ENCODE measurements at regions not wholly inside any gene's neighbourhood (a gene's known extent, or its start where the extent isn't known, plus 50 kb on each side); places are given as distances from the start of the nearest gene placed in this dataset.

GRCh38 chr14:29150659-29151058 is 384.1 kb downstream of the FOXG1 start:
- no peaks in the 10 kb centered on the region for H3K4me1 Mint-ChIP-seq (ENCODE audit: low read depth)

GRCh38 chr14:29156096-29156495 is 389.5 kb downstream of the FOXG1 start:
- Mint-ChIP-seq H3K27ac (no peak overlapping the region), H3K4me3 (no peak overlapping the region), H3K36me3 (ENCODE audit: low read depth) (no peaks in the 10 kb centered on the region), H3K27me3 (ENCODE audit: low read depth) (no peaks in the 10 kb centered on the region), H3K4me1 (ENCODE audit: low read depth) (no peaks in the 10 kb centered on the region), H3K9me3 (peaks cover 26% of the 10 kb centered on the region)

More at GRCh38 chr14:29150659-29151058, 384.1 kb downstream of the FOXG1 start:
- peaks cover 46% of the 10 kb centered on the region for H3K9me3 Mint-ChIP-seq
- H3K27me3 Mint-ChIP-seq (ENCODE audit: low read depth) = no peaks in the 10 kb centered on the region
- no peaks in the 10 kb centered on the region for H3K36me3 Mint-ChIP-seq (ENCODE audit: low read depth)
- no peak overlapping the region for H3K27ac Mint-ChIP-seq
- no peak overlapping the region for H3K4me3 Mint-ChIP-seq

- H3K36me3 Mint-ChIP-seq (ENCODE audit: low read depth) = no peaks in the 10 kb centered on the region
- H3K4me1 Mint-ChIP-seq (ENCODE audit: low read depth) = no peaks in the 10 kb centered on the region
- H3K27ac Mint-ChIP-seq = no peak overlapping the region
- no peak overlapping the region for H3K4me3 Mint-ChIP-seq
- peaks cover 9% of the 10 kb centered on the region for H3K9me3 Mint-ChIP-seq
- no peaks in the 10 kb centered on the region for H3K27me3 Mint-ChIP-seq (ENCODE audit: low read depth)
These were observed 395.0 kb downstream of the FOXG1 start for GRCh38 chr14:29161593-29161992.

- H3K4me3 Mint-ChIP-seq = no peak overlapping the region
- H3K36me3 Mint-ChIP-seq (ENCODE audit: low read depth) = no peaks in the 10 kb centered on the region
- H3K27ac Mint-ChIP-seq = no peak overlapping the region
- no peaks in the 10 kb centered on the region for H3K4me1 Mint-ChIP-seq (ENCODE audit: low read depth)
- no peaks in the 10 kb centered on the region for H3K27me3 Mint-ChIP-seq (ENCODE audit: low read depth)
- peaks cover 12% of the 10 kb centered on the region for H3K9me3 Mint-ChIP-seq
These were observed 396.5 kb downstream of the FOXG1 start for GRCh38 chr14:29163109-29163508.

GRCh38 chr14:29165431-29165830 is 398.8 kb downstream of the FOXG1 start:
- H3K4me3 Mint-ChIP-seq = no peak overlapping the region
- no peaks in the 10 kb centered on the region for H3K4me1 Mint-ChIP-seq (ENCODE audit: low read depth)
- H3K36me3 Mint-ChIP-seq (ENCODE audit: low read depth) = no peaks in the 10 kb centered on the region
- peaks cover 12% of the 10 kb centered on the region for H3K9me3 Mint-ChIP-seq
- no peak overlapping the region for H3K27ac Mint-ChIP-seq
- H3K27me3 Mint-ChIP-seq (ENCODE audit: low read depth) = no peaks in the 10 kb centered on the region

- Mint-ChIP-seq H3K9me3 (peaks cover 15% of the 10 kb centered on the region), H3K27ac (no peak overlapping the region), H3K36me3 (ENCODE audit: low read depth) (no peaks in the 10 kb centered on the region), H3K4me1 (ENCODE audit: low read depth) (no peaks in the 10 kb centered on the region), H3K4me3 (no peak overlapping the region), H3K27me3 (ENCODE audit: low read depth) (no peaks in the 10 kb centered on the region)
These were observed 399.9 kb downstream of the FOXG1 start for GRCh38 chr14:29166507-29166906.

- Mint-ChIP-seq H3K4me3 (no peak overlapping the region), H3K36me3 (ENCODE audit: low read depth) (no peaks in the 10 kb centered on the region), H3K9me3 (peaks cover 25% of the 10 kb centered on the region), H3K27ac (no peak overlapping the region), H3K4me1 (ENCODE audit: low read depth) (no peaks in the 10 kb centered on the region), H3K27me3 (ENCODE audit: low read depth) (no peaks in the 10 kb centered on the region)
These were observed 401.6 kb downstream of the FOXG1 start for GRCh38 chr14:29168149-29168548.

GRCh38 chr14:29169408-29169807 is 402.8 kb downstream of the FOXG1 start:
- Mint-ChIP-seq H3K27ac (no peak overlapping the region), H3K36me3 (ENCODE audit: low read depth) (no peaks in the 10 kb centered on the region), H3K27me3 (ENCODE audit: low read depth) (no peaks in the 10 kb centered on the region), H3K9me3 (peaks cover 33% of the 10 kb centered on the region), H3K4me3 (no peak overlapping the region), H3K4me1 (ENCODE audit: low read depth) (no peaks in the 10 kb centered on the region)

- H3K4me1 Mint-ChIP-seq (ENCODE audit: low read depth) = no peaks in the 10 kb centered on the region
- peaks cover 47% of the 10 kb centered on the region for H3K9me3 Mint-ChIP-seq
- no peak overlapping the region for H3K4me3 Mint-ChIP-seq
- H3K27me3 Mint-ChIP-seq (ENCODE audit: low read depth) = no peaks in the 10 kb centered on the region
- H3K27ac Mint-ChIP-seq = no peak overlapping the region
- no peaks in the 10 kb centered on the region for H3K36me3 Mint-ChIP-seq (ENCODE audit: low read depth)
These were observed 409.1 kb downstream of the FOXG1 start for GRCh38 chr14:29175706-29176105.

- H3K4me1 Mint-ChIP-seq (ENCODE audit: low read depth) = no peaks in the 10 kb centered on the region
- no peaks in the 10 kb centered on the region for H3K27me3 Mint-ChIP-seq (ENCODE audit: low read depth)
- no peaks in the 10 kb centered on the region for H3K36me3 Mint-ChIP-seq (ENCODE audit: low read depth)
- H3K27ac Mint-ChIP-seq = no peak overlapping the region
- H3K4me3 Mint-ChIP-seq = no peak overlapping the region
- H3K9me3 Mint-ChIP-seq = peaks cover 44% of the 10 kb centered on the region
These were observed 410.3 kb downstream of the FOXG1 start for GRCh38 chr14:29176876-29177275.

- peaks cover 44% of the 10 kb centered on the region for H3K9me3 Mint-ChIP-seq
- H3K36me3 Mint-ChIP-seq (ENCODE audit: low read depth) = no peaks in the 10 kb centered on the region
- H3K4me1 Mint-ChIP-seq (ENCODE audit: low read depth) = no peaks in the 10 kb centered on the region
- H3K27me3 Mint-ChIP-seq (ENCODE audit: low read depth) = no peaks in the 10 kb centered on the region
- no peak overlapping the region for H3K27ac Mint-ChIP-seq
- H3K4me3 Mint-ChIP-seq = no peak overlapping the region
These were observed 412.4 kb downstream of the FOXG1 start for GRCh38 chr14:29178971-29179370.

GRCh38 chr14:29191092-29191491 is 424.5 kb downstream of the FOXG1 start:
- H3K27ac Mint-ChIP-seq = no peak overlapping the region
- peaks cover 19% of the 10 kb centered on the region for H3K9me3 Mint-ChIP-seq
- no peaks in the 10 kb centered on the region for H3K4me1 Mint-ChIP-seq (ENCODE audit: low read depth)
- no peaks in the 10 kb centered on the region for H3K36me3 Mint-ChIP-seq (ENCODE audit: low read depth)
- H3K27me3 Mint-ChIP-seq (ENCODE audit: low read depth) = no peaks in the 10 kb centered on the region
- H3K4me3 Mint-ChIP-seq = no peak overlapping the region

- H3K36me3 Mint-ChIP-seq (ENCODE audit: low read depth) = no peaks in the 10 kb centered on the region
- H3K27ac Mint-ChIP-seq = no peak overlapping the region
- peaks cover 38% of the 10 kb centered on the region for H3K9me3 Mint-ChIP-seq
- H3K4me1 Mint-ChIP-seq (ENCODE audit: low read depth) = no peaks in the 10 kb centered on the region
- H3K27me3 Mint-ChIP-seq (ENCODE audit: low read depth) = no peaks in the 10 kb centered on the region
- H3K4me3 Mint-ChIP-seq = no peak overlapping the region
These were observed 431.0 kb downstream of the FOXG1 start for GRCh38 chr14:29197557-29197956.

- no peaks in the 10 kb centered on the region for H3K36me3 Mint-ChIP-seq (ENCODE audit: low read depth)
- peaks cover 20% of the 10 kb centered on the region for H3K9me3 Mint-ChIP-seq
- H3K4me3 Mint-ChIP-seq = no peak overlapping the region
- no peak overlapping the region for H3K27ac Mint-ChIP-seq
- no peaks in the 10 kb centered on the region for H3K4me1 Mint-ChIP-seq (ENCODE audit: low read depth)
- H3K27me3 Mint-ChIP-seq (ENCODE audit: low read depth) = no peaks in the 10 kb centered on the region
These were observed 439.1 kb downstream of the FOXG1 start for GRCh38 chr14:29205658-29206057.

- H3K27ac Mint-ChIP-seq = no peak overlapping the region
- no peaks in the 10 kb centered on the region for H3K27me3 Mint-ChIP-seq (ENCODE audit: low read depth)
- H3K4me1 Mint-ChIP-seq (ENCODE audit: low read depth) = no peaks in the 10 kb centered on the region
- H3K4me3 Mint-ChIP-seq = no peak overlapping the region
- no peaks in the 10 kb centered on the region for H3K36me3 Mint-ChIP-seq (ENCODE audit: low read depth)
- peaks cover 20% of the 10 kb centered on the region for H3K9me3 Mint-ChIP-seq
These were observed 449.3 kb downstream of the FOXG1 start for GRCh38 chr14:29215853-29216252.
